COLO668 (cell line): ENCODE measurements at regions not wholly inside any gene's neighbourhood (a gene's known extent, or its start where the extent isn't known, plus 50 kb on each side); places are given as distances from the start of the nearest gene placed in this dataset.
"Not testable (repeated sequence)": the region's sequence is repeated elsewhere in the genome, so short reads cannot be mapped to it uniquely, and the experiment has no call there.

ENCODE experiments used
- DNase-seq: peaks from one replicate; lab custom pipeline; 2025; ENCODE audit not compliant: unreplicated experiment; lab: John Stamatoyannopoulos, UW

DNA sequence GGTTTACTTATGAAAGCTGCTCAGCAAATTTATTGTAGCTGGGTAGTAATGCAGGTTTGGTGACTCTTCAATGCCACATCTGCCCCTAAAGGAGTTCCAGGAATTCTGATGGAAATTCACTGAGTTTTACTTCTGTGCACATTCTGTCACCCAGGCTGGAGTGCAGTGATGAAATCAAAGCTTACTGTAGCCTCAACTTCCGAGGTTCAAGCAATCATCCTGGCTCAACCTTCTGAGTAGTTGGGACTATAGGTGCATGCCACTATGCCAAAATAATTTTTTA lies 150.6 kb upstream of the RUNX1 start:
- DNase-seq = no peak

GRCh38 chr21:35198982-35199732 lies 150.1 kb upstream of the RUNX1 start:
- no peak for DNase-seq

GRCh38 chr21:35198565-35198964 lies 149.5 kb upstream of the RUNX1 start:
- DNase-seq = no peak

GRCh38 chr21:35197992-35198431 lies 148.9 kb upstream of the RUNX1 start:
- DNase-seq = no peak

DNA sequence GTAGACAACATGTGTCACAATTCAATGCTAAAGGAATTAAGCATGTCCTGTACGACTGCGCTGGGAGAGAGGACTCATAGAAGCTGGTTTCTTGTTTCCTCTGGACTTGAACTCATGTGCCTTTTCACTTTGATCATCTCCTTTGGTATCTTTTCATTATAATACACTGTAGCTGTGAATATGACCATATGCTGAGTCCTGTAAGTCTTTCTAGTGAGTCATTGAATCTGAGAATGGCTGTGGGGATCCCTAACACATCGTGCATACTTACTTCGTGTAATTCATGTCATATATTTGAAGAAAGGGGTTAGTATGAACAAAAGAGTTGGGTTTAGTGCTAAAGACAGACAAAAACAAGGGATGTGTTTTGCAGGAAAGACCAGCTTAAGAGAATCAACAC lies 148.1 kb upstream of the RUNX1 start:
- DNase-seq = no peak

GRCh38 chr21:35196128-35196527 lies 147.0 kb upstream of the RUNX1 start:
- DNase-seq = no peak

DNA sequence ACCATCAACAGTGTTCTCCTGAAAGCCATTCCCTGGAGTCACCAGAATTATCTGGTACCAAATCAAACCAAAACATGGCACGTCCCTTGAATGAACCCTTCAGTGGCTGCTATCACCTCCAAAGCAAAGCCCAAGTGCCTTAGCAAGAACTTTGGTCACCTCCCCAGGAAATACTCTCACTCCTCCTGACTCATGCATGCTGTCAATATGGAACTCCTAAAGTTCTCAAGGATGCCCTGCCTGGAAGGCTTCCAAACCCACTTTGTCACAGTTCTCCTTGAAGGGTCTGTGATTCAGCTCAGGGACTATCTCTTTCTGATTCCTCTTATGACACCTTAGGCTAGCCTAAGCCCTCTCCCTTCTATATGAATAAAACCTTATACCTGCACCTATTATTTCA lies 146.1 kb upstream of the RUNX1 start:
- no peak for DNase-seq

- DNase-seq = no peak
Measured at GRCh38 chr21:35191754-35192153, 142.7 kb upstream of the RUNX1 start.

GRCh38 chr21:35191128-35191527 lies 142.0 kb upstream of the RUNX1 start:
- no peak for DNase-seq

GRCh38 chr21:35190201-35190701 lies 141.1 kb upstream of the RUNX1 start:
- no peak for DNase-seq

- no peak for DNase-seq
Measured at GRCh38 chr21:35189077-35189863, 140.2 kb upstream of the RUNX1 start.

DNA sequence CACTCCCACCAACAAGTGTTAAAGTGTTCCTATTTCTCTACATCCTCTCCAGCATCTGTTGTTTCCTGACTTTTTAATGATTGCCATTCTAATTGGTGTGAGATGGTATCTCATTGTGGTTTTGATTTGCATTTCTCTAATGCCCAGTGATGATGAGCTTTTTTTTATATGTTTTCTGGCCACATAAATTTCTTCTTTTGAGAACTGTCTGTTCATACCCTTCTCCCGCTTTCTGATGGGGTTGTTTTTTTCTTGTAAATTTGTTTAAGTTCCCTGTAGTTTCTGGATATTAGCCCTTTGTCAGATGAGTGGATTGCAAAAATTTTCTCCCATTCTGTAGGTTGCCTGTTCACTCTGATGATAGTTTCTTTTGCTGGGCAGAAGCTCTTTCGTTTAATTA lies 134.3 kb upstream of the RUNX1 start:
- DNase-seq = not testable (repeated sequence)

DNA sequence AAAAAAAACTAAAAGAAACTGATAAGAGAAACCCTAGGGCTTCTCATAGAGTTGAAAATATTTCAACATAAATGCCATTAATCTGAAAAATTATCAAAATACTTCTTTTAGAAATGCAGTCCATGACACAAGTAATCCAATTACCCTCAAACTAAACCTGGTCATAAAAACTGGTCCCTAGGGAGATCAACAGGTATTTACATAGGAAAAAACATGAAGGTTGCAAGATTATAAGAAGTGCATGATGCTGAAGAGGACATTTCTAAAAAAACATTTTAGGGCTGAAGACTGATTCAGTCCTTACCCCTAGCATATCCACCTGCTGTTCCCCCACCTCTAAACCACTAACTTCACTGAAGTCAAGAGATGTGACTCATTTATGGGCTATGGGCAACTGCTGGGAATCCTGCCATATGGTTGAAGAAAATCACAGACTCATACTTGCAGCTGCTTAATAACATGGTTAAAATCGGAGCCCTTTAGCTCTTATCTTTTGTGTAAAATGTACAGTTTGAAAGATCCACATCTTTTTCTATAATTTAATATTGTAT lies 131.0 kb upstream of the RUNX1 start:
- no peak for DNase-seq

DNA sequence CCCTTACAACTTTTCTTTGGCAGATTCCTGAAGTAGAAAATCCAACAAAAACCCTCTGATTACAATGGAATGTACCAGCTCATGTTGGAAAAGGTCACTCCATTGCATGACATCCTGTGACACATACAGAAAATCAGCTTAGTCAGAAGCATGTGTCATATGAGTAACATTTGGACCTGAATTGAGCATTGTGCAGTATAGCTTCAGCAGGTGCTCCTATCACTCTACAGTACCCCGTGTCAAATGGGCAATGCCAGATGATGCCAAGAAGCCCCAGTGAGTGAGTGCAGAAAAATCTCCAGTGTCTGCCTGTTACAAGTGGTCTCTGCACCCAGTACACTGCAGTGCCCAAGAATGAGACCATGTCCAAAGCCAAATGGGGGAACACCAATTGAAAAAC lies 129.7 kb upstream of the RUNX1 start:
- no peak for DNase-seq

- DNase-seq = no peak
Measured at GRCh38 chr21:35178098-35178497, 129.0 kb upstream of the RUNX1 start.

GRCh38 chr21:35172231-35172630 lies 123.1 kb upstream of the RUNX1 start:
- DNase-seq = no peak

DNA sequence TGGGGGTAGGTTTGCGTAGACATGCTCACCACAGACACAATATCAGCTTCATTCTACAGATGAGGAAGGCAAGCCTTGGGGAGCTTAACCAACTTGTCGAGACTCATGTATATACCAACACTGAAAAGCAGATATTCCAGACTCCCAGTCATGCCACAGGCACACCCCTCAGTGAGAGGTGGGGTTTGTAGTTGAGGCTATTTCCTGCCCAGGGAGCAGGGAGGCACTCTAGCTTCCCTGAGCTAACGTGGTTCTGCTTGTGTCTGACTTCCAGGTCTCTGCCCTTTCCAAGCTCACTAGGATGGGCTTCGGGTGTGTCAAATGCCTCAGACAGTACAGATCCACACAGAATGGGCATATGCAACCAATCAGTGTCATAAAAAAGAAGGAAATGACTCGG lies 122.3 kb upstream of the RUNX1 start:
- DNase-seq = no peak

DNA sequence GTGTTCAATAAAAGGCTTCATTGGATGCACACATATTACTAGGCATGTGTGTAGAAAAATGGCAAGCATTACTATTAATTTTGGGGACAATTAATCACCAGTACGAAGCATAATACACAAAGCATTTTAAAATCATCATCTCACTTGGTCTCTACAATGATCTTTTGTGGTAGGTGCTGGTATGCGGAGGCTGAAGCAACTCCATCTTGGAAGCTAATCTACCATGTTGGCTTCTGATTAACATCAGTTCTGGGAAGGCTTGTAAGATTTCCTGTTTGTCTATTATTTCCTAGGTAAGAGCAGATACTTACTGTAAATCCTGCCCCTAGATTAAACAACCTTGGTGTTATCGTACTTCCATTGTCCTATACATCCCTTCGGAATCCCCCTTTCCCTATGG lies 121.7 kb upstream of the RUNX1 start:
- no peak for DNase-seq

- DNase-seq = no peak
Measured at GRCh38 chr21:35170244-35170643, 121.1 kb upstream of the RUNX1 start.

DNA sequence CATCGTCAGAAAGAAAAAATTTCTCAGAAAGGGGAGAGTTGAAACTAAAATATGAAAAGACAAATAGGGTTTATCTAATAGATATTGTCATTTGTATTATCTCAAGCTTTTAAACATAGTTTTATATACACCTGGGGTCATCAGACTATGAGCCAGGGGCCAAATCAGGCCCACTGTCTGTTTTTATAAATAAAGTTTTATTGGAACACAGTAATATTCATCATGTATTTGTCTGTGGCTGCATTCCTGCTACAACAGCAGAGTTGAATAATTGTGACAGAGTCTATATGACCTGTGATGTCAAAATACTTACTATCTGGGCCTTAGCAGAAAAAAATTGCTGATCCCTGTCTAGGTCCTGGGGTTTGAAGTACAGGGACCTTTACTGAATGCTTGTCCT lies 120.5 kb upstream of the RUNX1 start:
- DNase-seq = no peak

- DNase-seq = no peak
Measured at GRCh38 chr21:35168735-35169134, 119.6 kb upstream of the RUNX1 start.

- no peak for DNase-seq
Measured at GRCh38 chr21:35164971-35165483, 115.9 kb upstream of the RUNX1 start.
